ENCODE measurements at regions not wholly inside any gene's neighbourhood (a gene's known extent, or its start where the extent isn't known, plus 50 kb on each side); places are given as distances from the start of the nearest gene placed in this dataset.

- no peak for TF ChIP-seq CTCF (conservative IDR thresholded peaks at IDR 0.05; ENCODE audit: low read depth, low read length)
- TF ChIP-seq EZH2 (IDR thresholded peaks at IDR 0.05; ENCODE audit: borderline replicate concordance, low read depth, low read length, poor library complexity, severe bottlenecking) = no peak
These were observed 237.3 kb downstream of the GALR1 start for GRCh38 chr18:77486985-77487384.
